Coronary artery (tissue), 2 donors: ENCODE measurements at regions not wholly inside any gene's neighbourhood (a gene's known extent, or its start where the extent isn't known, plus 50 kb on each side); places are given as distances from the start of the nearest gene placed in this dataset.

Experiments
- DNase-seq: peaks from one replicate; pipeline ENCODE4 v3.0.0-alpha.2; 2017; ENCODE audit warnings: low spot score
- H3K27ac ChIP-seq, 2 donors: fragments of 200-600 bp; sonication (generic); one replicate each; pipeline ENCODE4 v1.5.1; 2016 to 2019
- H3K4me3 ChIP-seq: fragments of 200-600 bp; sonication (generic); 2 replicates; pipeline ENCODE4 v1.5.1; 2016; ENCODE audit warnings: mild to moderate bottlenecking, moderate library complexity
- CTCF ChIP-seq: fragments of 200-600 bp; sonication (generic); IDR thresholded peaks from one replicate; pipeline ENCODE4 v1.5.1; 2019; ENCODE audit warnings: antibody characterized with exemption

GRCh38 chr7:69025249-69025648, 573.0 kb upstream of the AUTS2 start:
- no peak for DNase-seq
- no peak for TF ChIP-seq CTCF
- Histone ChIP-seq H3K27ac (no peak overlapping the region), H3K4me3 (no peak overlapping the region)

DNA sequence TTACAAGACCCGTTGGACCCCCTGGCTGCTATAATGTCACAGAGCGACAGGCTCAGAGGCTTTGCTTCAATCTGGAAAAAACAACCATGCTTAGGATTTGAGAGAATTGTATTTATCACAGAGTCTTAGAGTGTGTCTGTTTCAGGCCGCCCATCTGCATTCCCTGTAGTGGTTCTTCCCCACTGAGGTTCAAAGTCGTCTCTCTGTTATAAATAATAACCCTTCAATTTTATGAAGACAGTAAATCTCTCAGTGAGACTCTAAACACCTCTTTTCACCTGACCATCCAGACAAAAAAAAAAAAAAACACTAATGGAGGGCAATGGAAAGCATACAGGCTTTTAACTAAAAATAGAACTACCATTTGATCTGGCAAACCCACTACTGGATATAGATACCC, 565.4 kb upstream of the AUTS2 start:
- Histone ChIP-seq H3K27ac (no peak overlapping the region), H3K4me3 (no peak overlapping the region)
- no peak for DNase-seq
- TF ChIP-seq CTCF = no peak

- no peak overlapping the region for H3K27ac ChIP-seq
- no peak for DNase-seq
These were observed 562.4 kb upstream of the AUTS2 start for GRCh38 chr7:69035826-69036225.

DNA sequence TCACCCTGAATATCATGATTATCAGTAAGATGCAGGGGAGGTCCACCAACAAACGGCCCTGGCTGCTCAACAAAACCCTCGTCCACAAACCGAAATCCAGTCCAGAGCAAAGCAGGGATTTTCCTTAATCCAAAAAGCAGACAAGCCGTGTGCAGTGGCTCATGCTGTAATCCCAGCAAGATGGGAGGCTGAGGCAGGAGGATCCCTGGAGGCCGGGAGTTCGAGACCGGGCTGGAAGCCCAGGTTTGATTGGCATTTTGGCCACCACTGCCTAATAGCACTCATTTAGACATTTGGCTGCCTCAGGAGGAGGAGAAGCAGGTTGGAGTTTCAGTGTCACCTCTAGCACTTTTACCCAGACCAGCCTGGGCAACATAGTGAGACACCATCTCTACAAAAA, 562.0 kb upstream of the AUTS2 start:
- Histone ChIP-seq H3K4me3 (no peak overlapping the region), H3K27ac (no peak overlapping the region)
- no peak for DNase-seq
- TF ChIP-seq CTCF = no peak

More at GRCh38 chr7:69035826-69036225, 562.4 kb upstream of the AUTS2 start:
- no peak for TF ChIP-seq CTCF
- H3K4me3 ChIP-seq = no peak overlapping the region

DNA sequence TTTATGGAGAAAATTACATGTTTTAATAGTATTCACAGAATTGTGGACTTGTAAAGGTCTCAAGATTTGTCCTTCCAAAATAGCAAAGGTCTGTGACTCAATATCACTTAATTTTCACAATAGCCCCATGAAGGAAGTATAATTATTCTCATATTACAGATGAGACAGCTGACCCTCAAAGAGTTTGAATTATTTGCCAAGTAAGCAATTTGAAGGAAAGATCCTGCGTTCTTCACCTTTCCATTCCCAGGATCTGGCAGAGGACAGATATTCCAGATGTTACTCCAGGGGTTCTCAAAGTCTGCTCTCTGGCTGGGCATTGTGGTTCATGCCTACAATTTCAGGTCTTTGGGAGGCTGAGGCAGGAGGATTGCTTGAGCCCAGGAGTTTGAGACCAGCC, 559.4 kb upstream of the AUTS2 start:
- H3K4me3 ChIP-seq = no peak overlapping the region
- no peak for DNase-seq
- TF ChIP-seq CTCF = no peak
- no peak overlapping the region for H3K27ac ChIP-seq

DNA sequence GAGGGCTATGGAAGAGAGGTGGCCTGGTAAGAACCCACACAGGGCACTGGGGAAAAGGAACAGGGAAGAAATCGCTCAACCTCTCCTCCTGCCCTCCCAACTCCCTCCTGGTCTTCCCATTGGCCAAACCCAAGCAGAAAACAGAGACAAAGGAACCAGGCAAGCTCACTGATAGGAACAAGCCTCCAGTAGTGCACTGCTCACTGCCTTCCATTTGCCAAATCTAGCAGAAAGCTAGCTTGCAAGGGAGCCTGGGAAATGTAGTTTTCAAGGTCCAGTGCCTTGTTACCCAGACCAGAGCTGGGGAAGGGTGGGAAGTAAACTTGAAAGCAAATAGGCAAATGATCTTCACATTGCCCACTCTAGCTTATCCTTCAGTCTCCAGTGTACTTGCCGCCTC, 556.1 kb upstream of the AUTS2 start:
- TF ChIP-seq CTCF = no peak
- Histone ChIP-seq H3K27ac (no peak overlapping the region), H3K4me3 (no peak overlapping the region)
- DNase-seq = no peak

DNA sequence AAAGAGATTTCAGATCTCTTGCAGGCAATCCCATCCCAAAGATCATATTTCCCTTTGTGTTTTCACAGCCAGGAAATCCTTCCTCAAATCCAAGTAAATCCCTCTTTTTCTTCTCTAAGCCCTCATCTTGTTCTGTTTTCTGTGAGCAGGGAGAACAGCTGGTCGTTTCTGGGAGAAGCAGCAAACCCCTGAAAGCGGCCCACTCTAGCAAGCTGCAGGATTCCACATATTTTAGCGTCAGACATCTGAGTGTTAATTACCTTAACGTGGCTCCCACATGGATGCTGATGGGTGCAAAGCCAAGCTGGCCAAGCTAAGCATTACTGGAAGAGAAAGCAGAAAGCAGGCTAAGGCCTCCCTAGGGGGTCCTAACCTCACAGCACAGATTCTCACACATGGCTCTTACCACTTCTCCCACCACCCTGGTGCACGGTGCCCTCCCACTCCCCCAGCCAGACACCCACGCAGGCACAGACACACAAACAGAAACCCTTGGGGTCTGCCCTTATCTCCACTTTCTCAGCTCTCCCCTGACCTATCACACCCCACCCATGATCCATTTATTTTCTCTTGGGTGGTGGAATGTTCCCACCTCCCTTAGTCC, 551.0 kb upstream of the AUTS2 start:
- Histone ChIP-seq H3K27ac (no peak overlapping the region), H3K4me3 (no peak overlapping the region)
- DNase-seq = no peak
- TF ChIP-seq CTCF = no peak
